Medulla oblongata (tissue), 1 donor: ENCODE measurements at regions not wholly inside any gene's neighbourhood (a gene's known extent, or its start where the extent isn't known, plus 50 kb on each side); places are given as distances from the start of the nearest gene placed in this dataset.
"Not testable (repeated sequence)": the region's sequence is repeated elsewhere in the genome, so short reads cannot be mapped to it uniquely, and the experiment has no call there.

Source experiments
- DNase-seq: peaks from one replicate; pipeline ENCODE4 v3.0.0-alpha.2; 2015; ENCODE audit errors: extremely low spot score

GRCh38 chr17:33895491-33895890 lies 359.6 kb upstream of the CCL2 start:
- no peak for DNase-seq

DNA sequence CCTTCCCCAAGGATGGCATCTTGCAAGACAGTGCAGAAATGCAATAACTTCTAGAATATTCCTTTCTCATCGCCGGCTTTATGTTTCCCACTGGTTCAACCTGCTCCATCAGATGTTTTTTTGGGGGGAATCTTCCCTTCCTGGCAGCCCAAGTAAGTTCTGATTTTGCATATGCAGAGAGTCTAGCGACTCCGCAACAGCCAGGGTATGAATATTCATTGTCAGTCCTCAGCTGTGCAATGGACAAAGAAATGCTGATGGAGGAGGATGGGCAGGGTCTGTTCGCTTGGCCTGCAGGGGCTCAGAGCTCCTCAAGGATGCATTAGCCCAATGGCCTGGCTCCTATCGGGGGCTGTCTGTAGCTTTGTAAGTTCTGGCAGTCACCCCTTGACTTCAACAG lies 358.8 kb upstream of the CCL2 start:
- DNase-seq: no peak

- DNase-seq: no peak
These were observed 354.0 kb upstream of the CCL2 start for GRCh38 chr17:33901085-33901484.

GRCh38 chr17:33902901-33903449 lies 352.1 kb upstream of the CCL2 start:
- no peak for DNase-seq

GRCh38 chr17:33904476-33904875 lies 350.6 kb upstream of the CCL2 start:
- no peak for DNase-seq

- no peak for DNase-seq
These were observed 349.7 kb upstream of the CCL2 start for GRCh38 chr17:33905338-33905800.

DNA sequence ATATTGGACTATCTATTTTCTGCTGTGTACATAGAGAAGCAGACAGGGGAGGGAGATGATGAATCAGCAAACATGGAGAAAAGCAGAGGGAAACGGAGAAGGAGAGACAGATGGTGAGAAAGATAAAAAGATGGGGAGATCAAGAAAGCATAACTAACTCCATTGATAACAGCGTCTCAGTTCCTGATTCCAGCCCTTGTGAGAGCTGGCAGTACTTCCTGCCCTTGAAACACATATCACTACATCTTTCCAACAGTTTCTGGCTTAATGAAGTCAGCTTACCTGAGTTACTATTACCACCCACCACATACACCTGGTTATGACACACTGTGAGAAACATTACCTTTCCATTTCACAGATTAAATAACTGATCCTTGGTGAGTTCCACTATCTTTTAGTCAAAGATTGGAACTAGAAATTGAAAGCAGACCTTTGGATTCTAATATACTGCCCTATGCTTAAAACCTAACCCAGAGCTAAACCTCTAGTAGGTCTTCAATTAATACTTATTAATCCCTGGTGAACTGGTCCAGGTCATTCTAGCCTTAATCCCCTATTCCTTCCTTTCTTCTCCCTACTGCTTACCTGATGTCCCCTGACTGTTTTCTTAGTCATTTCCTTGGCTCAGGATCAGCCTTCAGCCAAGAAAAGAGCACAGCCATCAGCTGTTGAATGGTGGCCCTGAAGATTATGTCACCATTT lies 346.6 kb upstream of the CCL2 start:
- no peak for DNase-seq

DNA sequence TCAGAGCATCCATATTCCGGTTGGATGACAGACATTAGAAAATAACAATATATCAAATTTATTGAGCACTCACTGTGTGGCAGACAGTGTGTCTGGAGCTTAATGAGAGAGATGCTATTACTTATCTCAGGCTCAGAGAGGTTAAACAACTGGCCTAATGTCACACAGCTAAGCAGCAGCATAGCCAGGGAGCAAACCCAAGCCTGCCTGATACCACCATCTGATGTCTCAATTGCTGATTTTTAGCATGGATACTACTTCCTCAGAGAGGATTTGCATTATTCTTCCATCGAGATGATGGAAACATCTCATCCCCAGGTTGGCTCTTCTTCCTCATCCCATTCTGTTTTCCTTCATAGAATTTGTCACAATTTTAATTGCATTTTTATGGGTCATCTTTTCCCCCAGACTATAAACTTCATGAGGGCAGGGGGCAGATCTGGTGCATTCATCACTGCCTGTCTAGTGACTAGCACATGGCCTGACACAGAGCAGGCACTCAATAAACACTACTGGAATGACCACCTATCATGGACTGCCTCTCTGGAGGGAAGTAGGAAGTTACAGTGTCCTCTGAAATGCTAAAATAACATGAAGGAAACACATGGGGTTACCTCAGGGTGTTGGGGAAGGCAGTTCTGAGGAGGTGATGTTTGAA lies 344.8 kb upstream of the CCL2 start:
- no peak for DNase-seq

DNA sequence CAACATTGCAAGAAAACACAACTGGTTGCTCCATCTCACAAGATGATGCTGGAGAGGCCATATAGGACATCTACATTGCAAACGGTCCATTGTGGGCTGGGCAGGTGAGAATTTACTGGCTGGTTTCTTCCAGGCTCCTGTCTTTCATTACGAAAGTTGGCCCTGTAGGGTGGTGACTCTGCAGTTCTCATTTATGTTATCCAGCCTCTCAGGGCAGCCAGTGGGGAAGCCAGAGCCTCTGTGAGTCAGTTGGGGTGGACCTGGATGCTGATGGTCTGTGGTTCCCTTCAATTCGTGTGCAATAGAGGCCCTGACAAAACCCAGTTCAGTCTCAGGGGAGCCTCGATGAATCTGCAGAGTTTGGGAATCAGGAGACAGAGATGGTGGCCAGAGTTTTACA lies 341.0 kb upstream of the CCL2 start:
- no peak for DNase-seq

DNA sequence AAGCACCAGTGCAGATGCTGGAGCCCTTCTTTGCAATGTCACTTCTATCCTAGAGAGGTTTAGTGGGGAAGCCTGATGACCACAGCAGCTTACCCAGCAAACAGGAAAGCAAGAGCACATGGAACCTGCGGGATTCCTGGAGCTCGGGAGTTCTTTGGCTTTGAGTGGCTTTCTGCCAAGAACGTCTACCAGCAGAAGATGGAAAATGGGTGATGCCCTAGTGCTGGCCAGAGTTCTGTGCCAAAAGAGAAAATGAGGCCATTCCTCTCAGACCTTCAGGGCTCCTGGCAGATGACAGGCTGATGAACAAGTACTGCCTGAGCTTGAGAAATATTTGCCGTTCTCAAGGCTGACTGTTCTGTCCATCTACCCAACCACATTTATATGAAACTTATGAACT lies 332.1 kb upstream of the CCL2 start:
- no peak for DNase-seq

DNA sequence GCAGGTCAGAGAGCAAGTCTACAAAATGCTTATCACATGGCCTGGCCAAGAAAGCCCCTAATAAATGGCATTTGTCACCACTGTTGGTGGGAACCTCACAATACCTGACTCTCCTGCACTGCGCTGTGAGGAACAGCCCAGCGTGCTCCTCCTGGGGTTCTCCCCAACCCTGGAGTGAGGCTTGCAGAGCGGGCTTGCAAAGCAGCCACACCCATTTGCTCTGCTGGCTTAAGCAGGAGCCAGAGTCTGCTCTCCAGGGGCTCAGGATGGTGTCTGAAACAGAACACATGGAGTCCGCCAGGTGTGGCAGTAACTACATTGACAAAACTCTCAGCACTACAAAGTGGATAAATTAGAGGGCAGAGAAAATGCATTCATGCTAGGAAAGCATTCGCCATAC lies 331.0 kb upstream of the CCL2 start:
- no peak for DNase-seq

DNA sequence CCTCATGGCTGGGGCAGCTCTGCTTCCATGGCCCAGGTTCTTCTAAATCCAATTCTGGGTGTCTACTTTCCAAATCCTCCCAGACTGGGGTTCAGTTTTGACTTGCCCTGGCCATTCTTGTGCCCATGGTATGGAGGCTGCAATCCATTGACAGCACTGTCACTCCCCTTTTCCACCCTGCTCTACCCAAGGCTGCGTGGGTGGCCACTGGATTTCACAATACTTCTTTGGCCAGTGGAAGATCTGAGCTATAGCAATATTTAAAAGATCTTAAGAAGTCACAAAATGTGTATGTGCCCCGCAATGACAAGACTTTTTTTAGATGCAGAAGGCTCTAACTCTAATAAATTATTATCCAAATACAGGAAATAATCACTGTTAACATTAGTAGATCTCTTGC lies 329.4 kb upstream of the CCL2 start:
- DNase-seq: no peak

GRCh38 chr17:33927732-33928133 lies 327.4 kb upstream of the CCL2 start:
- no peak for DNase-seq

GRCh38 chr17:33929181-33929724 lies 325.8 kb upstream of the CCL2 start:
- no peak for DNase-seq

GRCh38 chr17:33931148-33931814 lies 323.8 kb upstream of the CCL2 start:
- DNase-seq: not testable (repeated sequence)

- no peak for DNase-seq
These were observed 322.1 kb upstream of the CCL2 start for GRCh38 chr17:33932996-33933395.

GRCh38 chr17:33933576-33933975 lies 321.5 kb upstream of the CCL2 start:
- DNase-seq: no peak

DNA sequence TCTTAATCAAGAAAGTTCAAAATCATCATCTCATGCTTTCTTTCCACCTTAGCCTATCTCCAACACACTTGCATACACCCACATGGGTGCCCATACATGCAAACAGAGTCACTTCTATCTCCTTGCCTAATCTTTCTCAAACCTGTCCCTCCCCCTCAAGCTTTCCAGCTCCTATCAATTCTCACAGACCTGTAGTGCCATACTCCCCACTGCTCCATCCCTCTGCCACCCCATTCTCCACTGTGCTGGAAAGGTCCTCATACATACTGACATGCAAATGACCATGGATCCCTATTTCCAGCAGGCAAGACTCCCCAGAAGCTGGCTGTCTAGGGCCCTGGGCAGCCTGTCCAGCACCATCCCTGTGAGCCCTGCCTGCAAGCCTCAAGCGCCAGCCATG lies 320.4 kb upstream of the CCL2 start:
- DNase-seq: no peak

DNA sequence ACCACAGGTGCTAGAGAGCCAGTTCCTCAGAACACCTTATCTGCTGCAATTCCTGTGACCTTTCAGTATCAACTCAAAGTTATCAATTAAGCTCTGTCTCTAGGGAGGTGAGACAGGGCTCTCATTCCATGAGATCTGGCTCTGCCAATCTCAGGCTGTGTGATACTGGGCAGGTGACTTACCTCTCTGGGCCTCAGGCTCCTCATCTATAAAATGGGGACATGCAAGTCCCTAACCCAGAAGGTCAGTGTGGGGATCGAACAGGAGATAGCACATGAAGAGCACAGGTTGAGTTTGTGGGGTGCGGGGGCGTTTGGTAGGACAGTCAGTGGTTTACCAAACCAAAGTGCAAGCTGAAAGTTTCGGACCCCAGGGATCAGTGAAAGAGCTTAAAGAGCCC lies 319.3 kb upstream of the CCL2 start:
- no peak for DNase-seq

DNA sequence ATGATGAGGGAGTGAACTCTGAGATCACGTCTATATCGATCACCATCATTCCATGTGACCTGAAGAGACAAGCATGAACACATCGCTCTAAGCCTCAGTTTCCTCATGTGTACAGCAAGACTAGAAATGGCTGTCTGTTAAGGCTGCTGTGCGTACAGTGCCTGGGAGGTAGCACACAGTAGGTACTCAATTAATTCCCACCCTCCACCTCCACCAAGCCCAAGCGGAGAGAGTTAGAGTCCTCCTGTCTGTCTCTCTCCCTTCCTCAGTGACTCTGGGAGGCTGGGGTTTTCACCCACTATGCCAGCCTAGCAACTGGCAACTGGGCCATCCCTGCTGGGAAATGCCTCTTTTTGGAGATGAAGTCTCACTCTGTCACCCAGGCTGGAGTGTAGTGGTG lies 318.3 kb upstream of the CCL2 start:
- DNase-seq: no peak

DNA sequence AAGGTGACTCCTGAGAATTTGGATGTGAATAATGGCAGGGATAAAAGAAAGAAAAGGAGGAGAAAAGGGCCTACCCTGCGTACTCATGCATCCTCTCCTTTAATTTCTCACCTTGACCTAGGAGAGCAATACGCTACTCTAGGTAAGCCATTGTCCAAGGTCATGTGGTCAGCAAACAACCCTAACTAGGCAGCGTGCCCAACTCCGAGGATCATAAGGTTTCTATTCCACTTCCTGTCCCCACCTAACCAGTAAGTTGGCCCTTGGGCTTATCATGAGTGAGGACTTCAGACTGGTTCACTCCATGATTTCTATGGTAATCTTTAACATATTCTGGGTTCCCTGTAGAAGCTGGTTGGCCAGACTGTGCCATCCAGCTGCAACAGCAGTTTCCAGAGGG lies 315.1 kb upstream of the CCL2 start:
- no peak for DNase-seq

GRCh38 chr17:33940769-33941370 lies 314.2 kb upstream of the CCL2 start:
- no peak for DNase-seq
